ENCODE measurements at regions not wholly inside any gene's neighbourhood (a gene's known extent, or its start where the extent isn't known, plus 50 kb on each side); places are given as distances from the start of the nearest gene placed in this dataset.

- no peak for DNase-seq (ENCODE audit: low read depth in 4 of 4, low spot score in 1 of 4)
Observed at GRCh38 chr20:50257860-50258259, 67.2 kb downstream of the CEBPB start.

- no peak for DNase-seq (ENCODE audit: low read depth in 4 of 4, low spot score in 1 of 4)
Observed at GRCh38 chr20:50258790-50259483, 68.3 kb downstream of the CEBPB start.

DNA sequence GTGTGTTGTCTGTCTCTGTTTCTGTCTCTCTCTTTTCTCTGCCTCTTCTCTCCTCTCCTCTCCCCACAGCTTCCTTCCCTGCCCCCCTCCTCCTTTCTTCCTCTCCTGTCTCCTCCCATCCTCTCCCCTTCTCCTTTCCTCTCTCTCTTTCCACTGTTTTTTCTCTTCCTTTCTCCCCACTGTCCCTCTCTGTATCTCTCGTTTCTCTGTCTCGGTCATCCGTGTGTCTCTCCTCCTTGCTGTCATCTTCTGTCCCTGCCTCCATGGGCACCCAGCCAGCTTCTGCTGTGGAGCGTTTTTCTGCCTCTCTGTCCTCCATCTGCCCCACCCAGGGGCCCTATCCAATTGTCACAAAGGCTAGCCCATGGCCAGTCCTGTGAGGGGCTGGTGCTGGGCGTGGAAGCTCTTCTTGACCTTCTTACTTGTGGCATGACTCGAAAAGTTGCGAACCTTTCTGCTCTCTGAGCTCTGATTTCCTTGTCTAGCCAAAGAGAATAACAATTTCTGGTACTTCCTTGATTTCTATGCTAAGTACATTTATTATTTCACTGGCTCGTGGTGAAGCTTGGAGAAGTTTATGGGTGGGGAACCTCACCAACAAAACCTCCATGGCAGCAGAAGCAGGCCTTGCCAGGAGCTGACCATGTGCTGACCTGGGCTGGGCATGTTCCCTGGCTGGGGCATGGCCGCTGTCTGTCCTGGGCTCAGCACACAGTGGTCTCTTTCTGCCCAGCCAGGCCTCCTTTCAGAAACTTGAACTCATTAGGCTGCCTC is 69.3 kb downstream of the CEBPB start:
- DNase-seq (ENCODE audit: low read depth in 4 of 4, low spot score in 1 of 4): no peak

DNA sequence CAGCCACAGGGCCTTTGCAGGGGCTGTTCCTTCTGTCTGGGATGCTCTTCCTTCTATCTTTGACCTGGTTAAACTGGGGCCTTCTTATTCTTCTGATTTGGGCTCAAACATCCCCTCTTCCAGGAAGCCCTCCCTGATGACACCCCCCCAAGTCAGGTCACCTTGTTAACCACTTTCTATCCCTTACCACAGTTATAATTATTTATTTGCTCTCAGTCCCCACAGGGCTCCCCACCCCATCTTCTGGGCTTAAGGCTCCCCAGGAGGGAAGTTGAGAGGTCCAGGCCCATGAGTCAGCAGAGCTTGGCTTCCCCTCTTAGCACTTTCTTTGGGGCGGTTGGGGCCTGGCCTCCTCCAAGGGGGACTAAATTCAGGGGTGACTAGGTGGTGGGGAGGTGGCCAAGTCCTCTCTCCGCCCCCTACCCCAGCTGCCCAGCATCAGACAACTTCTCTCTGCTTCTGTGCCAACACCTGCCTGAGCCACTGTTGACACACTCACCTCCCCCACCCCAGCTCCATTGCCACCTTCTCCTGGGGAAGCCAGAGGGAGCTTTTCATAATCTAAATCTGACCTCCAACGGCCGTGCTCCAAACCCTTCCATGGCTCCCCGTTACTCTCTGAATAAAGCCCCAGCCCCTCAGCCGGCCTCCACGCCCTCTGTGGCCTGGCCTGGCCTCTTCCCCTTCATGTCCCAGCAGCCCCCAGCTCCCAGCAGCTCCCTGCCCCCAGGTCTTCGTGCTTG is 70.0 kb downstream of the CEBPB start:
- DNase-seq (ENCODE audit: low read depth in 4 of 4, low spot score in 1 of 4): no peak

- no peak for DNase-seq (ENCODE audit: low read depth in 4 of 4, low spot score in 1 of 4)
Observed at GRCh38 chr20:50261471-50262212, 71.0 kb downstream of the CEBPB start.

GRCh38 chr20:50263831-50264230 is 73.2 kb downstream of the CEBPB start:
- DNase-seq (ENCODE audit: low read depth in 4 of 4, low spot score in 1 of 4): no peak

- DNase-seq (ENCODE audit: low read depth in 4 of 4, low spot score in 1 of 4): no peak
Observed at GRCh38 chr20:50264534-50265145, 74.0 kb downstream of the CEBPB start.

- no peak for DNase-seq (ENCODE audit: low read depth in 4 of 4, low spot score in 1 of 4)
Observed at GRCh38 chr20:50265245-50265946, 74.8 kb downstream of the CEBPB start.

- no peak for DNase-seq (ENCODE audit: low read depth in 4 of 4, low spot score in 1 of 4)
Observed at GRCh38 chr20:50266293-50267040, 75.8 kb downstream of the CEBPB start.

DNA sequence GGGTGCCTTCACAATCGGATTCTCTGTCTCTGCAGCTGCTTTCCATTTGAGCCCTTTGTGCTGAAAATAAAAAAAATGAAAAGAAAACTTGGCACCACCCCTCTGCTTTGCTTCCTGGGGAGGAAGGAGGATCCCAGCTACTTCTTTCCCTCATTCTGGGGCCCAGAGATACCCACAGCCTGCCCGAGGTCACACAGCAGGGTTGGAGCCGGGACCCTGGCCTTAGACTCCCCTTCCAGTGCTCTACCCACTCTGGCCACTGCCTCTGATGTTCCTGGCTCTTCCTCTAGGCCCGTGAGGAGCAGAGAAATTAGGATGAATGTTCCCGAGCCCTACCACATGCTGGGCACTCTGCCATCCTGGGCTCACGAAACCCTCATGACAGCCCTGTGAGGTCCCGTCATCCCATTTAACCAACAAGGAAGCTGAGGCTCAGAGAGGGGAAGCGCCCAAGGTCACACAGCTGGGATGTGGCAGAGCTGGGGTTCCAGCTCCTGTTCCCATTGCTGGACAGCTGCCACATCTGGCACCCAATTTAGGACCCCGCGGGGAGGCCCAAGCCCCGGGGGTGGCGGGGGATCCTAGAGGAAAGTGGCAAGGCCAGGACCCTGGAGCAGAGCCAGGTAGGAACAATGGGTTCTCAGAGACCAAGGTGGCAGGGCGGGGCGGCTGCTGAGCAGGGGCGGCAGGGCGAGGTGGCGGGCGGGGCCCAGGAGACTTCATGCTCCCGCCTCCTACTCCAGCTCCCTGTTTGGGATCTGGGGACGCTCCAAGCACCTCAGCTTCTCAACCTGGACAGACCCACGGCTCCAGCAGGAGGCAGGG is 76.6 kb downstream of the CEBPB start:
- no peak for DNase-seq (ENCODE audit: low read depth in 4 of 4, low spot score in 1 of 4)

DNA sequence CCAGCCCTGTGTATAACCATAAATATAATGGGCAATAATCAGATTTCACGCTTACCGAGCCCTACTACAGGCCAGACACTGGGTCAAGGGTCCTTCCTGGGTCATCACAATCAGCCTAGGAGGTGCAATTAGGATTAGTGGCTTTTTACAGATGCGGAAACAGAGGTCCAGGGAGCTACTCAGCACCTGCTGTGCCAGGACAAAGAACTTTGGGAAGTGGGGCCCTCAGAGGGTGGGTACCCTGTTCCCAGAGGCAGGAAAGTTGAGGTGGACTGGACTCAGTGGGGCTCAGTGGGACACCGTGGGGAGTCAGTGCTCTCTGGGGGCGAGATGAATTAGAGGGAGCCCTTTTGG is 77.2 kb downstream of the CEBPB start:
- no peak for DNase-seq (ENCODE audit: low read depth in 4 of 4, low spot score in 1 of 4)

- DNase-seq (ENCODE audit: low read depth in 4 of 4, low spot score in 1 of 4): no peak
Observed at GRCh38 chr20:50269091-50270033, 78.7 kb downstream of the CEBPB start.

DNA sequence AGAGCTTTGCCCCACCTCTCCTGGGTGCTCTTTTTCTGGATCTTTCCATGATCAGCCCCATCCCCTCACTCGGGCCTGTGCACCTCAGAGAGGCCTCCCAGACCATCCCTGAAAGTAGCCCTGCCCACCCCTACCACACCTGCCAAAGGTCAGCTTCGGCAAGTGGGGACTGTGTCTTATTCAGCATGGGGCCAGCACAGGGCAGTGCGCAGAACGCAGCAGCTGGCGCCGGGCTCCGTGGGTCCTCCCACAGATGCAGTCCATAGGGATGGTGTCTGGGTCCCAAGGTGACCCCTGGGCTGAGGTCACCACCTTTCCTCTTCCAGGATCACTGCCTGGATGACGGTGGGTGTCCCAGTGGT is 79.4 kb downstream of the CEBPB start:
- no peak for DNase-seq (ENCODE audit: low read depth in 4 of 4, low spot score in 1 of 4)

DNA sequence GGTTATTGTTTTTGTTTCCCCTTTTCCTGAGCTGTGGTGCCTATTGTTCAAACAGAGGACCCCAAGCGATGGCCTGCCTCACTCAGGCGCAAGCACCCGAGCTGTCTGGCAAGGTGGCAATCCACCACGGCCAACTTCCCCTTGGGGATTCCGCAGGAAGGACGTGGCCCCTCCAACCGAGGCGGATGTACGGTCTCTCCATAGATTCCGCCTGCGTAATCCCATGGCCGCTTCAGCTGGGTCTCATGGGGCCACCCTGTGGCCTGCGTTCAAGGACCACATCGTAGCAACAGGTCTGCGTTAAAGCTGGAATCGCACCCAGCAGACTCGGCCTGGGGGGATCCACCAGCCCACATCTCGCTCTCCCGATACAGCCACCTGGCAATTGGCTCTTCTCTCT is 79.9 kb downstream of the CEBPB start:
- no peak for DNase-seq (ENCODE audit: low read depth in 4 of 4, low spot score in 1 of 4)

GRCh38 chr20:50271176-50271575 is 80.5 kb downstream of the CEBPB start:
- no peak for DNase-seq (ENCODE audit: low read depth in 4 of 4, low spot score in 1 of 4)

- DNase-seq (ENCODE audit: low read depth in 4 of 4, low spot score in 1 of 4): no peak
Observed at GRCh38 chr20:50271612-50272011, 81.0 kb downstream of the CEBPB start.

GRCh38 chr20:50272030-50272723 is 81.5 kb downstream of the CEBPB start:
- no peak for DNase-seq (ENCODE audit: low read depth in 4 of 4, low spot score in 1 of 4)
